ENCODE measurements at regions not wholly inside any gene's neighbourhood (a gene's known extent, or its start where the extent isn't known, plus 50 kb on each side); places are given as distances from the start of the nearest gene placed in this dataset.

GRCh38 chr9:13876741-13877140 is 437.2 kb downstream of the NFIB start:
- Mint-ChIP-seq H3K9me3 (peaks cover 13% of the 10 kb centered on the region), H3K36me3 (ENCODE audit: low read depth) (no peaks in the 10 kb centered on the region), H3K4me1 (no peaks in the 10 kb centered on the region), H3K4me3 (no peak overlapping the region), H3K27me3 (no peaks in the 10 kb centered on the region), H3K27ac (no peak overlapping the region)
- CTCF ChIA-PET: no interaction called here
- TF ChIP-seq CTCF (IDR thresholded peaks at IDR 0.05): no peak
- ATAC-seq (ENCODE audit: low read depth) (no peak), DNase-seq (no peak)
- intact Hi-C loops (cut with micrococcal nuclease): no loop called here
- POLR2A ChIA-PET: no interaction called here

GRCh38 chr9:13873203-13873602 is 440.7 kb downstream of the NFIB start:
- ChIA-PET POLR2A (no interaction called here), CTCF (no interaction called here)
- no peak overlapping the region for H3K4me3 Mint-ChIP-seq
- H3K4me1 Mint-ChIP-seq: no peaks in the 10 kb centered on the region
- ATAC-seq (ENCODE audit: low read depth) (no peak), DNase-seq (no peak)
- no peak for TF ChIP-seq CTCF (IDR thresholded peaks at IDR 0.05)
- no peaks in the 10 kb centered on the region for H3K36me3 Mint-ChIP-seq (ENCODE audit: low read depth)
- no peak overlapping the region for H3K27ac Mint-ChIP-seq
- no peaks in the 10 kb centered on the region for H3K27me3 Mint-ChIP-seq
- H3K9me3 Mint-ChIP-seq: peaks cover 17% of the 10 kb centered on the region
- intact Hi-C loops (cut with micrococcal nuclease): no loop called here

- Mint-ChIP-seq H3K4me3 (no peak overlapping the region), H3K36me3 (ENCODE audit: low read depth) (no peaks in the 10 kb centered on the region), H3K4me1 (no peaks in the 10 kb centered on the region), H3K27ac (no peak overlapping the region), H3K9me3 (peaks cover 9% of the 10 kb centered on the region), H3K27me3 (no peaks in the 10 kb centered on the region)
- CTCF ChIA-PET: no interaction called here
- ATAC-seq (ENCODE audit: low read depth) (no peak), DNase-seq (no peak)
- POLR2A ChIA-PET: no interaction called here
- intact Hi-C loops (cut with micrococcal nuclease): no loop called here
- TF ChIP-seq CTCF (IDR thresholded peaks at IDR 0.05): no peak
Observed at GRCh38 chr9:13868336-13868735, 445.6 kb downstream of the NFIB start.

- intact Hi-C loops (cut with micrococcal nuclease): no loop called here
- ChIA-PET POLR2A (no interaction called here), CTCF (no interaction called here)
- TF ChIP-seq CTCF (IDR thresholded peaks at IDR 0.05): no peak
- no peak for ATAC-seq (ENCODE audit: low read depth)
- H3K4me1 Mint-ChIP-seq: no peaks in the 10 kb centered on the region
- H3K27ac Mint-ChIP-seq: no peak overlapping the region
- no peak overlapping the region for H3K4me3 Mint-ChIP-seq
- DNase-seq: no peak
- H3K36me3 Mint-ChIP-seq (ENCODE audit: low read depth): no peaks in the 10 kb centered on the region
- peaks cover 9% of the 10 kb centered on the region for H3K9me3 Mint-ChIP-seq
- no peaks in the 10 kb centered on the region for H3K27me3 Mint-ChIP-seq
Observed at GRCh38 chr9:13865869-13866268, 448.1 kb downstream of the NFIB start.

GRCh38 chr9:13863112-13863511 is 450.8 kb downstream of the NFIB start:
- ATAC-seq (ENCODE audit: low read depth) (no peak), DNase-seq (no peak)
- Mint-ChIP-seq H3K27ac (no peak overlapping the region), H3K4me1 (no peaks in the 10 kb centered on the region), H3K27me3 (no peaks in the 10 kb centered on the region), H3K4me3 (no peak overlapping the region), H3K9me3 (peaks cover 4% of the 10 kb centered on the region), H3K36me3 (ENCODE audit: low read depth) (no peaks in the 10 kb centered on the region)
- intact Hi-C loops (cut with micrococcal nuclease): no loop called here
- ChIA-PET CTCF (no interaction called here), POLR2A (no interaction called here)
- no peak for TF ChIP-seq CTCF (IDR thresholded peaks at IDR 0.05)
